GM21390 (cell line): ENCODE measurements at regions not wholly inside any gene's neighbourhood (a gene's known extent, or its start where the extent isn't known, plus 50 kb on each side); places are given as distances from the start of the nearest gene placed in this dataset.

Experiments
- ATAC-seq: cut with Tn5 transposase; IDR thresholded peaks from one replicate; pipeline ENCODE4 v1.9.1; 2021; ENCODE audit not compliant: unreplicated experiment

DNA sequence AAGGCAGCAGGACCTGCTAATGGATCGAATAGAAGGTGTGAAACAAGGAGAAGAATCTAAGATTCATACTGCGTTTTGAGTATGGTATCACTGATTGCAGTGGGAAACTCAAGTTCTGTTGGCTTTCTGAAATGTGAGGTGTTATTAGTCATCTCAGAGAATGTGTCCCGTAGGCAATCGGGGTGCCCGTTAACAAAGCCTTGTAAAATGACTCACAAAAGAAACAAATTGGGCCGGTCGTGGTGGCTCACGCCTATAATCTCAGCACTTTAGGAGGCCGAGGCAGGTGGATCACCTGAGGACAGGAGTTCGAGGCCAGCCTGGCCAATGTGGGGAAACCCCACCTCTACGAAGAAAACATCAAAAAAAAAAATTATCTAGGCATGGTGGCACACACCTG lies 118.2 kb upstream of the C7orf33 start:
- no peak for ATAC-seq

- no peak for ATAC-seq
These were observed 116.7 kb upstream of the C7orf33 start for GRCh38 chr7:148473703-148474480.

- ATAC-seq: no peak
These were observed 116.0 kb upstream of the C7orf33 start for GRCh38 chr7:148474481-148475025.

GRCh38 chr7:148478551-148478950 lies 112.0 kb upstream of the C7orf33 start:
- ATAC-seq: no peak

- ATAC-seq: no peak
These were observed 110.0 kb upstream of the C7orf33 start for GRCh38 chr7:148480479-148481146.

DNA sequence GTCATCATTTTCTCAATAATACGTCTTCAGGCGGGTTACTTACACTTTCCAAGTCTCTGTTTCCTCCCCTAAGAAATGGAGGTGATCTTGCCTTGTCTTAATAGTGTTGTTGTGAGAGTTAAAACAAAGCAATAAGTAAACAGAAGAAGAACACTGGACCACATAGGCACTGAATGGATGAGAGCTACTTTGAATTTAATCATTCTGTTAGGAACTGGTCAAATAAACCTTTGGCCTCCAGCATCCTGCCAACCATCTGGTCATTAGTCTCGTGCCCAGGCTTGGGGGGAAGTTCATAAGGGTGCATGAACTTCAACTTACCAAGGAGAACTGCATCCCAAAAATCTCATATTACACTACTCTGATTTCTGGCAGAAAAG lies 109.4 kb upstream of the C7orf33 start:
- ATAC-seq: no peak

DNA sequence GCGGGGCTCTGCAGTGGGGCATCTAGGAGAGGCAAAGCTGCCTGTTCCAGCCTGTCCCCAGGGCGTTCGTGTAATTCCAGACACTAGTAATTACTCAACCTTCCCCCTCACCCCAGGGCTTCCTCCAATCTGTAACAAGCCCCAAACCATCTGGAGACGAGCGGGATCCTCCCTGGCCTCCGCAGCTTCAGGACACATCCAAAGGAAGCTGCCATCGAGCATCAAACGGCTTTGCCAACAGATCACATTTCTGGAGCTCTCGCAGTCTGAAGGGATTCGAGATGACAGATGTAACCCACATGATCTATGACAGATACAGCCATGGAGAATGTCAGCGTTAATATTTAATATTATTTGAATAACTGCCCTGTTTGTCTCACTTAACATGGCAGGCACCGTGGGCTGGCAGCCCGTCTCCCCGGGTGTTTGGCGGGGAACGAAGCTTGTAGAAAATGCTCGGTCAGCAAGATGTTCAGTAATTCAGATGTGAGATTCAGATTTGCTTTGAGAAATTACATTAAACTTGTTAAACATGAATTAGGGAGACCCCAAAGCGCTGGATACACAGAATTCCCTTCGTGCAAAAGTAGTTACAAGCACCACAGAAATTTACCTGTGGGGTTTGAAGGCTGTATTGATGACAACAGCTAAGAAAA lies 108.5 kb upstream of the C7orf33 start:
- no peak for ATAC-seq

GRCh38 chr7:148483515-148484308 lies 106.9 kb upstream of the C7orf33 start:
- no peak for ATAC-seq

DNA sequence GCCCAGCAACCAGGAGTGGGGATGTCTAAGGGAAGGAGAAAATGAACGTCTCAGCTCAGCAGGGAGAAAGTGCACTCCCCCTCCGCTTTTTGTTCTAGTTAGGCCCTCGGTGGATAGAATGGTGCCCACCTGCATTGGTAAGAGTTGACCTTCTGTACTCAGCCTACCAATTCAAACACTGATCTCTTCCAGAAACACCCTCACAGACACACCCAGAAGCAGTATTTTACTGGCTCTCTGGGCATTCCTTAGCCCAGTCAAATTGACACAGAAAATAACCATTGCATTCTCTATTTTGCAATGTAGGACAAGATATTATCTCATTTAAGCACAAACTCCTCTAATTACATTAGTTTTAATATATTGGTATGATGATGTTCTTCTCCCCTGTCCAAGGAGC lies 106.1 kb upstream of the C7orf33 start:
- ATAC-seq: no peak

- no peak for ATAC-seq
These were observed 104.9 kb upstream of the C7orf33 start for GRCh38 chr7:148485618-148486017.

GRCh38 chr7:148486937-148487336 lies 103.6 kb upstream of the C7orf33 start:
- no peak for ATAC-seq

DNA sequence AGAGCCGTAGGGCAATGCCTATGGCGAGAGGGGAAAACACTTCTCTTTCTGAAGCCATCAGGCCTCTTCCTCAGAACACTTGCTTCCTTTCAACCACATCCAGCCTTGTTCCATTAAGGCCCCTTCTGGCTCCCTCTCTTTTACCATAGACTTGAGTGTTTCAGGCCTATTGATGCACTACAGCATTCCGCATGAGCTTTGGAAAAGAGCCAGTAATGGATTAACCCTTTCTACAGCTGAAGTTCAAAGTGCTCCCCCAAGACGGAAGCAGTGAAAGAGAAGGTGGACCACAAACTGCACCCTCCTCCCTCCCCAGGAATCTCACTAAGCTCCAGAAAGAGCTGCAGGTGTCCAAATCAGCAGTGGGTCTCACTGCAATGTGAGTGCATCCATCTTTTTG lies 102.7 kb upstream of the C7orf33 start:
- no peak for ATAC-seq

DNA sequence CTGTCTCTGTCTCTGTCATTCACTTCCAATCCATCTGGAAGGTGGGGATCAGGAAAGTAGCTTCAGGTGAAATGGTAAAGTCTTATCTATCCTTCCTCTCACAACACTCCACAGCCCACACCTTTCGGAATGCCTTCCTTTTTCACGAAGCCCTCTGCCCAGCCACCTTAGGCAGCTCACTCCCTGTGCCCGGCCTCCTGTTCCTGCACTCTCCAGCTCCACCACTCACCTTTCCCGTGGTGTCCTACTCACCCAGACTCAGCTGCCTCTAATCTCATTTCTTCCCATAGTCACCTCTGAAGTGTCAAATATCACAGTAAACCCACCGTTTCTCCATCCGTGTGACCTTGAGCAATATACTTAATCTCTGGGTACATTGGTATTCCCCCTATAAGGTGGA lies 100.9 kb upstream of the C7orf33 start:
- ATAC-seq: no peak

- no peak for ATAC-seq
These were observed 98.3 kb upstream of the C7orf33 start for GRCh38 chr7:148492157-148492860.

- no peak for ATAC-seq
These were observed 95.0 kb upstream of the C7orf33 start for GRCh38 chr7:148495605-148496004.

DNA sequence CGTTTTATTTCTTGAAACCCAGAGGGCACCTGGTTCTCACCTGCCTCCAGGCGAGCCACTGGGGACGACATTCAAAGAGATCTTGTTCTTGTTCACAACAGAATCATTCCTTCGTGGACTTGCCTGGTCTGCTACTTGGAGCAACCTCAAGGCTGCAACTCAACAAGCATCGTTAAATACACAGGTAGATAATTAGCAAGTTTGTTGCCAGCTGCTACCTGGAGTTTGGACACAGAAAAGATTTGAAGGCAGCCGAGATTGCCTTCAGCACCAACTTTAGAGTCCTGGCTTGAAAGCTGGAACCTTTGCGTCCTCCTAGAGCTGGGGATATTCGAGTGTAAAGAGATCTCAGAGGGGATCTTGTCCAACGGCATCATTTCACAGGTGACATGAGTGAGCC lies 89.6 kb upstream of the C7orf33 start:
- ATAC-seq: no peak

GRCh38 chr7:148503900-148504487 lies 86.6 kb upstream of the C7orf33 start:
- ATAC-seq: no peak

- ATAC-seq: no peak
These were observed 84.8 kb upstream of the C7orf33 start for GRCh38 chr7:148505645-148506375.

GRCh38 chr7:148507064-148507573 lies 83.4 kb upstream of the C7orf33 start:
- peak; percentile 97 for ATAC-seq
